H1 (cell line): ENCODE measurements at regions not wholly inside any gene's neighbourhood (a gene's known extent, or its start where the extent isn't known, plus 50 kb on each side); places are given as distances from the start of the nearest gene placed in this dataset.

Source experiments
- ATF3 ChIP-seq: IDR thresholded peaks from 2 replicates; pipeline ENCODE4 v1.6.1; 2011; ENCODE audit warnings: low read depth, mild to moderate bottlenecking, low read length; ENCODE audit not compliant: insufficient read depth
- CEBPB ChIP-seq: IDR thresholded peaks from 2 replicates; pipeline ENCODE4 v1.6.1; 2012; ENCODE audit warnings: low read depth, low read length
- CTCF ChIP-seq, 3 experiments: IDR thresholded peaks; 1 replicate in 2 of 3; 2 replicates in 1 of 3; pipeline versions ENCODE4 v1.5.1 to v1.6.1; 2011; ENCODE audit warnings: low read length in 3 of 3, mild to moderate bottlenecking in 3 of 3, inconsistent platforms in 2 of 3, low read depth in 1 of 3, moderate library complexity in 1 of 3; ENCODE audit not compliant: insufficient read depth in 1 of 3; ENCODE audit errors: control extremely low read depth in 1 of 3
- EP300 ChIP-seq, 2 experiments: IDR thresholded peaks; 1 replicate in 1 of 2; 2 replicates in 1 of 2; pipeline ENCODE4 v1.6.1; 2011 to 2012; ENCODE audit warnings: low read depth in 2 of 2, low read length in 2 of 2, mild to moderate bottlenecking in 2 of 2, borderline replicate concordance in 1 of 2, inconsistent platforms in 1 of 2, moderate library complexity in 1 of 2
- GABPA ChIP-seq: IDR thresholded peaks from 2 replicates; pipeline ENCODE4 v1.6.1; 2011; ENCODE audit warnings: mild to moderate bottlenecking, low read length, moderate library complexity, borderline replicate concordance; ENCODE audit not compliant: insufficient read depth
- HDAC2 ChIP-seq, 2 experiments: fragments of 300-600 bp in 1 of 2; sonication (generic) in 1 of 2; IDR thresholded peaks; 2 replicates each; pipeline ENCODE4 v1.6.1; 2011 to 2012; ENCODE audit warnings: low read depth in 2 of 2, low read length in 2 of 2, mild to moderate bottlenecking in 2 of 2, moderate library complexity in 2 of 2, borderline replicate concordance in 1 of 2, inconsistent platforms in 1 of 2
- POLR2A ChIP-seq, 2 experiments: IDR thresholded peaks; 1 replicate in 1 of 2; 2 replicates in 1 of 2; pipeline ENCODE4 v1.6.1; 2011; ENCODE audit warnings: low read depth in 2 of 2, low read length in 2 of 2, mild to moderate bottlenecking in 2 of 2; ENCODE audit errors: control extremely low read depth in 1 of 2
- POLR2AphosphoS5 ChIP-seq: IDR thresholded peaks from 2 replicates; pipeline ENCODE4 v1.6.1; 2011; ENCODE audit warnings: low read depth, low read length
- RAD21 ChIP-seq, 2 experiments: IDR thresholded peaks in 1 of 2; conservative IDR thresholded peaks in 1 of 2; 2 replicates each; pipeline ENCODE4 v1.6.1; 2011; ENCODE audit warnings: low read depth in 2 of 2, low read length in 2 of 2, improper control_type of control experiment in 1 of 2, inconsistent platforms in 1 of 2, mild to moderate bottlenecking in 1 of 2, moderate library complexity in 1 of 2
- RFX5 ChIP-seq: IDR thresholded peaks from 2 replicates; pipeline ENCODE4 v1.6.1; 2011; ENCODE audit warnings: low read depth, low read length, improper control_type of control experiment, borderline replicate concordance
- SP1 ChIP-seq: IDR thresholded peaks from 2 replicates; pipeline ENCODE4 v1.6.1; 2011; ENCODE audit warnings: low read depth, low read length

- TF ChIP-seq RAD21 (IDR thresholded peaks at IDR 0.05 in 1 of 2, conservative IDR thresholded peaks at IDR 0.05 in 1 of 2; ENCODE audit: low read depth in 2 of 2, low read length in 2 of 2) (no peak), CTCF (IDR thresholded peaks at IDR 0.05; ENCODE audit: control extremely low read depth in 1 of 3, insufficient read depth in 1 of 3, low read depth in 1 of 3, low read length in 3 of 3) (no peak), GABPA (no peak), ATF3 (no peak), POLR2A (IDR thresholded peaks at IDR 0.05; ENCODE audit: control extremely low read depth in 1 of 2, low read depth in 2 of 2, low read length in 2 of 2) (no peak), RFX5 (no peak), SP1 (no peak), CEBPB (no peak), EP300 (IDR thresholded peaks at IDR 0.05; ENCODE audit: borderline replicate concordance in 1 of 2, low read depth in 2 of 2, low read length in 2 of 2) (no peak), HDAC2 (IDR thresholded peaks at IDR 0.05; ENCODE audit: borderline replicate concordance in 1 of 2, low read depth in 2 of 2, low read length in 2 of 2) (no peak), POLR2AphosphoS5 (no peak)
Observed at GRCh38 chr12:113655479-113655878, 183.8 kb upstream of the LHX5 start.
